NCI-H2081 treated with DMSO at 0.1 percent for 48 hours (cell line): ENCODE measurements at regions not wholly inside any gene's neighbourhood (a gene's known extent, or its start where the extent isn't known, plus 50 kb on each side); places are given as distances from the start of the nearest gene placed in this dataset.
"Not testable (repeated sequence)": the region's sequence is repeated elsewhere in the genome, so short reads cannot be mapped to it uniquely, and the experiment has no call there.

Experiments
- DNase-seq: peaks from one replicate; lab custom pipeline; 2025; lab: John Stamatoyannopoulos, UW

GRCh38 chr5:58300346-58300895 lies 159.5 kb downstream of the PLK2 start:
- DNase-seq: no peak

- no peak for DNase-seq
These were observed 160.6 kb downstream of the PLK2 start for GRCh38 chr5:58299256-58299655.

- no peak for DNase-seq
These were observed 165.1 kb downstream of the PLK2 start for GRCh38 chr5:58294598-58295305.

GRCh38 chr5:58288275-58288674 lies 171.6 kb downstream of the PLK2 start:
- not testable (repeated sequence) for DNase-seq

- DNase-seq: no peak
These were observed 173.1 kb downstream of the PLK2 start for GRCh38 chr5:58286741-58287140.

GRCh38 chr5:58285900-58286299 lies 174.0 kb downstream of the PLK2 start:
- DNase-seq: no peak

GRCh38 chr5:58284886-58285285 lies 175.0 kb downstream of the PLK2 start:
- DNase-seq: no peak

GRCh38 chr5:58281189-58281588 lies 178.7 kb downstream of the PLK2 start:
- no peak for DNase-seq

- DNase-seq: no peak
These were observed 180.6 kb downstream of the PLK2 start for GRCh38 chr5:58279259-58279658.

GRCh38 chr5:58276431-58276830 lies 183.5 kb downstream of the PLK2 start:
- no peak for DNase-seq

GRCh38 chr5:58275516-58275915 lies 184.4 kb downstream of the PLK2 start:
- no peak for DNase-seq

- DNase-seq: no peak
These were observed 185.7 kb downstream of the PLK2 start for GRCh38 chr5:58274191-58274590.

- no peak for DNase-seq
These were observed 186.2 kb downstream of the PLK2 start for GRCh38 chr5:58273711-58274110.

- DNase-seq: no peak
These were observed 191.6 kb downstream of the PLK2 start for GRCh38 chr5:58268268-58268667.

GRCh38 chr5:58266402-58266801 lies 193.5 kb downstream of the PLK2 start:
- no peak for DNase-seq

- no peak for DNase-seq
These were observed 194.5 kb downstream of the PLK2 start for GRCh38 chr5:58265246-58265930.

- no peak for DNase-seq
These were observed 195.6 kb downstream of the PLK2 start for GRCh38 chr5:58264276-58264675.

GRCh38 chr5:58263296-58263695 lies 196.6 kb downstream of the PLK2 start:
- DNase-seq: no peak

GRCh38 chr5:58262226-58262625 lies 197.7 kb downstream of the PLK2 start:
- no peak for DNase-seq

- no peak for DNase-seq
These were observed 198.3 kb downstream of the PLK2 start for GRCh38 chr5:58261605-58262004.

GRCh38 chr5:58260243-58260642 lies 199.6 kb downstream of the PLK2 start:
- DNase-seq: no peak

- no peak for DNase-seq
These were observed 200.2 kb downstream of the PLK2 start for GRCh38 chr5:58259685-58260152.

GRCh38 chr5:58258984-58259684 lies 200.8 kb downstream of the PLK2 start:
- DNase-seq: no peak
